K562 (cell line): ENCODE measurements at regions not wholly inside any gene's neighbourhood (a gene's known extent, or its start where the extent isn't known, plus 50 kb on each side); places are given as distances from the start of the nearest gene placed in this dataset.

Experiments
- ATAC-seq: fragments of 200-7000 bp; cut with Tn5 transposase; 3 replicates; pipeline ENCODE4 v1.9.1; 2020; ENCODE audit warnings: moderate library complexity
- BruUV-seq: library from RNA; stranded (reverse); fragments of 400-500 nt; replicated peaks from 2 replicates; lab custom pipeline; 2021; lab: Mats Ljungman, UMichigan
- CTCF ChIA-PET: fragments of 300-600 bp; formaldehyde crosslinking; extraction: SDS; loops from one replicate; lab custom pipeline; 2021; ENCODE audit warnings: low intra/inter-chr PET ratio; lab: Yijun Ruan, JAX
- POLR2A ChIA-PET: fragments of 300-600, 350-650 bp; sonication (Branson Sonifier 250); formaldehyde crosslinking; extraction: SDS; loops from one replicate; lab custom pipeline; 2021; ENCODE audit warnings: antibody characterized with exemption, inconsistent platforms; lab: Yijun Ruan, JAX
- DNase-seq, 4 experiments: peaks; one replicate each; pipeline versions ENCODE4 v3.0.0 to v3.0.0-alpha.2; 2011 to 2018; ENCODE audit warnings: low spot score in 3 of 4, mixed read lengths in 3 of 4; ENCODE audit errors: extremely low read depth in 1 of 4
- FAIRE-seq: peaks from 2 replicates; lab custom pipeline; 2011; peaks lifted over from hg19 to GRCh38; lab: Jason Lieb, UNC
- H2AFZ ChIP-seq: 2 replicates; pipeline ENCODE4 v1.6.0; 2011; ENCODE audit warnings: low read depth, low read length, control low read depth, inconsistent platforms
- H3K27ac ChIP-seq: fragments of 200-600 bp; 3 replicates; pipeline ENCODE4 v1.8.0; 2011; ENCODE audit warnings: low read depth, mild to moderate bottlenecking, control low read depth, inconsistent platforms, low read length, moderate library complexity, mixed read lengths; ENCODE audit errors: extremely low read depth
- H3K27me3 ChIP-seq, 2 experiments: fragments of 300-600 bp in 1 of 2; 2 replicates in 1 of 2; 3 replicates in 1 of 2; pipeline versions ENCODE4 v1.6.0 to v1.8.0; 2011; ENCODE audit warnings: inconsistent platforms in 2 of 2, low read length in 2 of 2, mild to moderate bottlenecking in 1 of 2, mixed read lengths in 1 of 2, moderate library complexity in 1 of 2; ENCODE audit not compliant: control insufficient read depth in 2 of 2, insufficient read depth in 2 of 2
- H3K36me3 ChIP-seq: fragments of 300-600 bp; 3 replicates; pipeline ENCODE4 v1.8.0; 2011; ENCODE audit warnings: mild to moderate bottlenecking, low read length, inconsistent platforms; ENCODE audit not compliant: control insufficient read depth, insufficient read depth
- H3K4me1 ChIP-seq, 2 experiments: fragments of 200-600 bp in 1 of 2; replicated peaks in 1 of 2; 2 replicates in 1 of 2; 3 replicates in 1 of 2; pipeline versions ENCODE4 v1.5.1 to v1.8.0; 2011; ENCODE audit warnings: inconsistent platforms in 2 of 2, low read length in 2 of 2, mild to moderate bottlenecking in 1 of 2, mixed read lengths in 1 of 2, moderate library complexity in 1 of 2; ENCODE audit not compliant: control insufficient read depth in 2 of 2, insufficient read depth in 2 of 2
- H3K4me2 ChIP-seq: 2 replicates; pipeline ENCODE4 v1.6.1; 2011; ENCODE audit warnings: low read length, control low read depth, inconsistent platforms, mixed read lengths; ENCODE audit not compliant: insufficient read depth
- H3K4me3 ChIP-seq: fragments of 200-600 bp; sonication (generic), shearing (Covaris generic); 2 replicates; pipeline ENCODE4 v1.5.1; 2016; ENCODE audit warnings: control low read depth, inconsistent platforms
- H3K79me2 ChIP-seq: fragments of 200-600 bp; 3 replicates; pipeline ENCODE4 v1.8.0; 2011; ENCODE audit warnings: low read length, inconsistent platforms; ENCODE audit not compliant: control insufficient read depth, insufficient read depth
- H3K9ac ChIP-seq, 2 experiments: 2 replicates each; pipeline versions ENCODE4 v1.6.0 to v1.6.1; 2011; ENCODE audit warnings: low read depth in 2 of 2, low read length in 2 of 2, control low read depth in 1 of 2, inconsistent platforms in 1 of 2, mild to moderate bottlenecking in 1 of 2, mixed read lengths in 1 of 2; ENCODE audit not compliant: insufficient read depth in 1 of 2
- H3K9me1 ChIP-seq: one replicate; pipeline ENCODE4 v1.6.0; 2011; ENCODE audit warnings: inconsistent platforms, mild to moderate bottlenecking, low read length, moderate library complexity; ENCODE audit not compliant: control insufficient read depth, insufficient read depth
- H3K9me3 ChIP-seq: replicated peaks from 2 replicates; pipeline ENCODE4 v1.5.1; 2011; ENCODE audit warnings: low read depth, low read length, inconsistent platforms; ENCODE audit not compliant: control insufficient read depth, insufficient read depth
- H4K20me1 ChIP-seq: replicated peaks from 2 replicates; pipeline ENCODE4 v1.6.1; 2011; ENCODE audit warnings: low read length, inconsistent platforms, mixed read lengths; ENCODE audit not compliant: control insufficient read depth, insufficient read depth
- CBFA2T3 ChIP-seq: fragments of 450-650 bp; IDR thresholded peaks from 2 replicates; pipeline ENCODE4 v1.6.1; 2017
- CXXC5 ChIP-seq: fragments of 250-450 bp; sonication (Bioruptor Pico); IDR thresholded peaks from 2 replicates; pipeline ENCODE4 v1.8.0; 2022; ENCODE audit warnings: inconsistent platforms, mild to moderate bottlenecking, moderate library complexity
- DACH1 ChIP-seq: fragments of 450-650 bp; IDR thresholded peaks from 2 replicates; pipeline ENCODE4 v1.6.1; 2018; ENCODE audit not compliant: partially characterized antibody
- GTF2A2 ChIP-seq: IDR thresholded peaks from 2 replicates; pipeline ENCODE4 v1.6.1; 2016; ENCODE audit warnings: mild to moderate bottlenecking, missing genetic modification characterization, missing compliant biosample characterization
- HLTF ChIP-seq: fragments of 450-650 bp; IDR thresholded peaks from 2 replicates; pipeline ENCODE4 v1.6.1; 2016
- NFIC ChIP-seq: fragments of 450-650 bp; IDR thresholded peaks from 2 replicates; pipeline ENCODE4 v1.6.1; 2017; ENCODE audit warnings: mild to moderate bottlenecking, inconsistent platforms
- NR2F6 ChIP-seq: fragments of 450-650 bp; formaldehyde crosslinking; IDR thresholded peaks from 2 replicates; pipeline ENCODE4 v1.4.0; 2020; ENCODE audit warnings: mild to moderate bottlenecking
- SMARCC2 ChIP-seq: fragments of 450-650 bp; IDR thresholded peaks from 2 replicates; pipeline ENCODE4 v1.6.1; 2017; ENCODE audit warnings: antibody characterized with exemption, moderate library complexity, mild to moderate bottlenecking, low read depth
- ZNF696 ChIP-seq: fragments of 250-450 bp; sonication (Bioruptor Pico); conservative IDR thresholded peaks from 2 replicates; pipeline ENCODE4 v1.4.0; 2020; ENCODE audit warnings: mild to moderate bottlenecking, moderate library complexity
- WGBS: fragments of 100-300 bp; shearing (Covaris generic); methylation state at CpG from one replicate; pipeline ENCODE4 v1.1.6; 2016; ENCODE audit warnings: low coverage, mixed read lengths; ENCODE audit not compliant: insufficient coverage; ENCODE audit errors: missing lambda C conversion rate; 5-methylcytosine and 5-hydroxymethylcytosine counted together
- in situ Hi-C: fragments of 300-500 bp; cut with MboI; formaldehyde crosslinking; loops from 4 replicates; pipeline ENCODE4 v1.15.0; 2018; ENCODE audit warnings: inconsistent platforms, mixed read lengths
- intact Hi-C: fragments of 100-400 bp; cut with micrococcal nuclease; formaldehyde crosslinking; loops from 2 replicates; pipeline ENCODE4 v1.14.2; 2022
- TF ChIP-seq, protein P1 (sequence below): fragments of 250-450 bp; sonication (Bioruptor Pico); IDR thresholded peaks from 2 replicates; pipeline ENCODE4 v1.4.0; 2020
- TF ChIP-seq, protein P2 (sequence below): fragments of 250-450 bp; sonication (Bioruptor Pico); IDR thresholded peaks from 2 replicates; pipeline ENCODE4 v1.9.0; 2021; ENCODE audit warnings: mild to moderate bottlenecking

GRCh38 chr16:64380751-64381150 is 741.1 kb downstream of the CDH11 start:
- FAIRE-seq = no peak
- no peaks in the 10 kb centered on the region for H3K27me3 ChIP-seq
- no peaks in the 10 kb centered on the region for H3K4me1 ChIP-seq
- H3K27ac ChIP-seq = no peak overlapping the region
- no peaks in the 10 kb centered on the region for H3K9me3 ChIP-seq
- ATAC-seq = no peak
- H3K4me2 ChIP-seq = no peak overlapping the region
- no TSS peak for BruUV-seq
- no peak overlapping the region for H3K4me3 ChIP-seq
- no peak overlapping the region for H3K9ac ChIP-seq
- ChIA-PET CTCF (no interaction called here), POLR2A (no interaction called here)
- no peak overlapping the region for H2AFZ ChIP-seq
- WGBS = 0% methylated on average over 2 of the region's 3 CpGs
- DNase-seq = no peak
- no peaks in the 10 kb centered on the region for H3K79me2 ChIP-seq
- in situ Hi-C loops = no loop called here
- TF ChIP-seq ZNF696 = no peak
- no peak for TF ChIP-seq NFIC
- TF ChIP-seq, protein P1, sequence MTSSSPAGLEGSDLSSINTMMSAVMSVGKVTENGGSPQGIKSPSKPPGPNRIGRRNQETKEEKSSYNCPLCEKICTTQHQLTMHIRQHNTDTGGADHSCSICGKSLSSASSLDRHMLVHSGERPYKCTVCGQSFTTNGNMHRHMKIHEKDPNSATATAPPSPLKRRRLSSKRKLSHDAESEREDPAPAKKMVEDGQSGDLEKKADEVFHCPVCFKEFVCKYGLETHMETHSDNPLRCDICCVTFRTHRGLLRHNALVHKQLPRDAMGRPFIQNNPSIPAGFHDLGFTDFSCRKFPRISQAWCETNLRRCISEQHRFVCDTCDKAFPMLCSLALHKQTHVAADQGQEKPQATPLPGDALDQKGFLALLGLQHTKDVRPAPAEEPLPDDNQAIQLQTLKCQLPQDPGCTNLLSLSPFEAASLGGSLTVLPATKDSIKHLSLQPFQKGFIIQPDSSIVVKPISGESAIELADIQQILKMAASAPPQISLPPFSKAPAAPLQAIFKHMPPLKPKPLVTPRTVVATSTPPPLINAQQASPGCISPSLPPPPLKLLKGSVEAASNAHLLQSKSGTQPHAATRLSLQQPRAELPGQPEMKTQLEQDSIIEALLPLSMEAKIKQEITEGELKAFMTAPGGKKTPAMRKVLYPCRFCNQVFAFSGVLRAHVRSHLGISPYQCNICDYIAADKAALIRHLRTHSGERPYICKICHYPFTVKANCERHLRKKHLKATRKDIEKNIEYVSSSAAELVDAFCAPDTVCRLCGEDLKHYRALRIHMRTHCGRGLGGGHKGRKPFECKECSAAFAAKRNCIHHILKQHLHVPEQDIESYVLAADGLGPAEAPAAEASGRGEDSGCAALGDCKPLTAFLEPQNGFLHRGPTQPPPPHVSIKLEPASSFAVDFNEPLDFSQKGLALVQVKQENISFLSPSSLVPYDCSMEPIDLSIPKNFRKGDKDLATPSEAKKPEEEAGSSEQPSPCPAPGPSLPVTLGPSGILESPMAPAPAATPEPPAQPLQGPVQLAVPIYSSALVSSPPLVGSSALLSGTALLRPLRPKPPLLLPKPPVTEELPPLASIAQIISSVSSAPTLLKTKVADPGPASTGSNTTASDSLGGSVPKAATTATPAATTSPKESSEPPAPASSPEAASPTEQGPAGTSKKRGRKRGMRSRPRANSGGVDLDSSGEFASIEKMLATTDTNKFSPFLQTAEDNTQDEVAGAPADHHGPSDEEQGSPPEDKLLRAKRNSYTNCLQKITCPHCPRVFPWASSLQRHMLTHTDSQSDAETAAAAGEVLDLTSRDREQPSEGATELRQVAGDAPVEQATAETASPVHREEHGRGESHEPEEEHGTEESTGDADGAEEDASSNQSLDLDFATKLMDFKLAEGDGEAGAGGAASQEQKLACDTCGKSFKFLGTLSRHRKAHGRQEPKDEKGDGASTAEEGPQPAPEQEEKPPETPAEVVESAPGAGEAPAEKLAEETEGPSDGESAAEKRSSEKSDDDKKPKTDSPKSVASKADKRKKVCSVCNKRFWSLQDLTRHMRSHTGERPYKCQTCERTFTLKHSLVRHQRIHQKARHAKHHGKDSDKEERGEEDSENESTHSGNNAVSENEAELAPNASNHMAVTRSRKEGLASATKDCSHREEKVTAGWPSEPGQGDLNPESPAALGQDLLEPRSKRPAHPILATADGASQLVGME = no peak
- no peak for TF ChIP-seq CXXC5 (CRISPR knock-in tag)
- no peak for TF ChIP-seq NR2F6 (CRISPR knock-in tag)
- TF ChIP-seq DACH1 = no peak
- TF ChIP-seq HLTF = no peak
- TF ChIP-seq, protein P2, sequence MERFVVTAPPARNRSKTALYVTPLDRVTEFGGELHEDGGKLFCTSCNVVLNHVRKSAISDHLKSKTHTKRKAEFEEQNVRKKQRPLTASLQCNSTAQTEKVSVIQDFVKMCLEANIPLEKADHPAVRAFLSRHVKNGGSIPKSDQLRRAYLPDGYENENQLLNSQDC (CRISPR knock-in tag) = no peak
- no peak for TF ChIP-seq GTF2A2
- no peak for TF ChIP-seq CBFA2T3
- no peak for TF ChIP-seq SMARCC2
- no peaks in the 10 kb centered on the region for H3K9me1 ChIP-seq
- no peaks in the 10 kb centered on the region for H3K36me3 ChIP-seq
- no peaks in the 10 kb centered on the region for H4K20me1 ChIP-seq
- intact Hi-C loops = no loop called here
